Neural progenitor cell (in vitro differentiated cells): ENCODE measurements at regions not wholly inside any gene's neighbourhood (a gene's known extent, or its start where the extent isn't known, plus 50 kb on each side); places are given as distances from the start of the nearest gene placed in this dataset.

Experiments
- CTCF ChIP-seq: fragments of 200-600 bp; sonication (generic); IDR thresholded peaks from 2 replicates; pipeline ENCODE4 v1.5.1; 2017; ENCODE audit warnings: antibody characterized with exemption, mild to moderate bottlenecking
- EZH2 ChIP-seq: fragments of 200-600 bp; sonication (generic); IDR thresholded peaks from 2 replicates; pipeline ENCODE4 v1.6.1; 2017; ENCODE audit warnings: antibody characterized with exemption, mild to moderate bottlenecking, moderate library complexity

- TF ChIP-seq EZH2 = no peak
- no peak for TF ChIP-seq CTCF
Measured at GRCh38 chr18:7360606-7361170, 129.8 kb downstream of the LRRC30 start.
